GM21717 (cell line): ENCODE measurements at regions not wholly inside any gene's neighbourhood (a gene's known extent, or its start where the extent isn't known, plus 50 kb on each side); places are given as distances from the start of the nearest gene placed in this dataset.
"Not testable (repeated sequence)": the region's sequence is repeated elsewhere in the genome, so short reads cannot be mapped to it uniquely, and the experiment has no call there.

Experiments used
- ATAC-seq: cut with Tn5 transposase; IDR thresholded peaks from one replicate; pipeline ENCODE4 v1.9.1; 2021; ENCODE audit warnings: mild to moderate bottlenecking, moderate library complexity; ENCODE audit not compliant: unreplicated experiment

GRCh38 chr7:149930374-149931068, 56.8 kb downstream of the ATP6V0E2 start:
- ATAC-seq = not testable (repeated sequence)

- not testable (repeated sequence) for ATAC-seq
Measured at GRCh38 chr7:149933776-149934175, 60.0 kb downstream of the ATP6V0E2 start.

GRCh38 chr7:149947346-149947745, 73.6 kb downstream of the ATP6V0E2 start:
- ATAC-seq = not testable (repeated sequence)

DNA sequence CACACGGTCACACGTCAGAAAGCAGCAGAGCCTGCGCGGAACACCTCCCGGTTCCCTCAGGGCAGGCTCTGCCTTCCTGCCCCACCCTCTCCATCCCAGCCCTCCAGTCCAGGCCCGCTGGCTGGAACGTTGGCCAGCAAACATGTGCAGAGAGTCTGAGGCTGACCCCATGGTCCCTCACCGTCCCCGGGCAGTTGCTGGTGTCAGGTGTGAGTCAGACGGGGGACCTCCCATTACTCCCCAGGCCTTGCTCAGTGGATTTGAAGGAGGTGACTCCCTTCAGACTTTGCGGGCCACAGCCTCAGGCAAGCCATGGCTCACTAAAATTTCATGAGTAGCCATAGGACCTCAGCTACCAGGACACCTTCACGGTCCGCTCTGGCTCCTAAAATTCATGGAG, 74.7 kb downstream of the ATP6V0E2 start:
- ATAC-seq = not testable (repeated sequence)

GRCh38 chr7:149949863-149950577, 76.3 kb downstream of the ATP6V0E2 start:
- not testable (repeated sequence) for ATAC-seq

- not testable (repeated sequence) for ATAC-seq
Measured at GRCh38 chr7:149950578-149950924, 76.8 kb downstream of the ATP6V0E2 start.

DNA sequence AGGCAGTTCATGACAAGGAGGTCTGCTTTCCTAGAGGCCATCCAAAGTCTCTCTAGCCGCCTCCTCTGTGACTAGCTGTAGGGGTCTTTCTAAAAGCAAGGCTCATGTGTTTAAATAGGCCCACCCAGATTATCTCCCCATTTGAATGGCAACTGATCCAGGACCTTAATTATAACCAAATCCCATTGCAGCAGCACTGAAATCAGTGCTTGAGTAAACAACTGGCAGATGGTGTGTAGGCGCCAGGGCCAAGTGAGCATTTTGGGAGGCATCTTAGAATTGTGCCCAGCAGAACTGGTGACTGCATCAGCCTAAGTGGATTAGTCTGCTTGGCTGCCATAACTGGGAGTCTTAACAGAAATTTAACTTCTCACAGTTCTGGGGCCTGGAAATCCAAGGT, 77.8 kb downstream of the ATP6V0E2 start:
- not testable (repeated sequence) for ATAC-seq

DNA sequence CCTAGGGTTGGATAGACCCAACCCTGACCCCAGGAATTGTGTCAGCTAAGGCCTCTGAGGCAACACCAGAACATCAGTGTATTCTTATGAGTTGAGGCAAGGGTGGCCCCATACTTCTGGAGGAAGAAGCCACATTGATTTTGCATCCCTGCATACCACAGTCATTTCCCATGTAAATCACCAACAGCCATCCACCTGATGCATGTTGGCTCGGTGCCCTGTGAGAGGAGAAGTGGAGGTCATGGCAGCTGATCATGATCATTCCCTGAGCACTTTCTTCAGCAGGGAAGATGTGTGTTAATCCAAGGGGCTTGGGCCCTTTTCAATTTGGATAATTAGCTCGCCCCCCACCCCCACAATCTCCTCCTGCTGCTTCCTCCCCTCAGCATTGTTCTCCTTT, 85.1 kb downstream of the ATP6V0E2 start:
- ATAC-seq = not testable (repeated sequence)

- not testable (repeated sequence) for ATAC-seq
Measured at GRCh38 chr7:149960863-149961262, 87.1 kb downstream of the ATP6V0E2 start.

- not testable (repeated sequence) for ATAC-seq
Measured at GRCh38 chr7:149961878-149962277, 88.1 kb downstream of the ATP6V0E2 start.

DNA sequence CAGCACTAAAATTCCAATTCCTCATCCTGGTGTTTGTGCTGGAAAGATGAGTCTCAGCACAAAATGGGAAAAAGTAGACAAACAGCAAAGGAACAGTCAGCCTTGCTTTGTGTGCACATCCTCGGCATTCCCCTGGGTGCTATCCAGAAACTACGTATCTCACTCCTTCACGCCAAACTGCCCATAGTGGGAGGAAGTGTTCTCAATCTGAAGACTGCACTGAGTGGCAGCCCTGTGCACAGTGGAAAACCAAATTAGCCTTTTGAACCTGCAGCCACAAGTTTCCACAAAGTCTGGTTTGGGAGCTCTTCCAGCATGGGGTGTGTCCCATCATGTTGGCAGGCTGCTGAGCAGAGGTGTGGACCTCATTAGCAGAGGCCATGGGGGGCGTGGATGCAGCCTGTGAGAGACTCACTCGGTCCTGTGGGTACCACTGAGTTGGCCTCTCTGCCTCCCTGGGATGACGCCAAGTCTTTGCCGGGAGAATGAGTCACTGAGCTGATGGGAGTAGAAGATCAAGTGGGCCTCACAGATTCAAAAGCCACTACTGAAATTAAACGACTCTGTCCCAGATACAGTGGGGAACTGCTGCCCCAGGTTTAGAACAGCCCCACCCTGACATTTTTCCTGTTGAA, 89.0 kb downstream of the ATP6V0E2 start:
- not testable (repeated sequence) for ATAC-seq

- not testable (repeated sequence) for ATAC-seq
Measured at GRCh38 chr7:149963985-149964384, 90.2 kb downstream of the ATP6V0E2 start.

- ATAC-seq = not testable (repeated sequence)
Measured at GRCh38 chr7:149966444-149966843, 92.7 kb downstream of the ATP6V0E2 start.

GRCh38 chr7:149972977-149973376, 99.2 kb downstream of the ATP6V0E2 start:
- ATAC-seq = not testable (repeated sequence)

DNA sequence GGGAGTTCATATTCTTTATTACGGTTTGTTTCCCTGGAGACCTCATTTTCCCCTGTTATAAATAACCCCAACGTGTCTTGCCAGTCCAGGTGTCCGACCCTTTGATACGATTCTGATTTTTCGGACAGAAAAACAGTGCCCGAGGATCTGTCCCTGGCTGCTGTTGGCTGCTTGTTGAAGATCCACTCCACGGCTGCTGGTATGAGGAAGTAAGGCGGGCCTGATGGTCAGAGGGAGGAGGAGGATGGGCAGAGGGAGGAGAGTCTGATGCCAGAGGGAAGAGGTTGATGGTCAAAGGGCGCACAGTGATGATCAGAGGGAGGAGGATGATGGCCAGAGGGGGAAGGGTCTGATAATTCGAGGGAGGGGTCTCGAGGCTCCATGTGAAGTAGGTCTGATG, 99.9 kb downstream of the ATP6V0E2 start:
- not testable (repeated sequence) for ATAC-seq

DNA sequence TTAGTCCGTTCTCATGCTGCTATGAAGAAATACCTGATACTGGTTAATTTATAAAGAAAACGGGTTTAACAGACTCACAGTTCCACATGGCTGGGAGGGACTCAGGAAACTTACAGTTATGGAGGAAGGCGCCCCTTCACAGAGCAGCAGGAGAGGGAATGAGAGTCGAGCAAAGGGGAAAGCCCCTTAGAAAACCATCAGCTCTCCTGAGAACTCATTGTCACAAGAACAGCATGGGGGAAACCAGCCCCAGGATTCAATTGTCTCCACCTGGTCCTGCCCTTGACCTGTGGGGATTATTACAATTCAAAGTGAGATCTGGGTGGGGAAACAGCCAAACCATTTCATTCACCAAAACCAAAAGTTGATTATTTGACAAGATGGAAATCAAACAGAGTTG, 101.8 kb downstream of the ATP6V0E2 start:
- ATAC-seq = not testable (repeated sequence)

- not testable (repeated sequence) for ATAC-seq
Measured at GRCh38 chr7:149978537-149978936, 104.8 kb downstream of the ATP6V0E2 start.

DNA sequence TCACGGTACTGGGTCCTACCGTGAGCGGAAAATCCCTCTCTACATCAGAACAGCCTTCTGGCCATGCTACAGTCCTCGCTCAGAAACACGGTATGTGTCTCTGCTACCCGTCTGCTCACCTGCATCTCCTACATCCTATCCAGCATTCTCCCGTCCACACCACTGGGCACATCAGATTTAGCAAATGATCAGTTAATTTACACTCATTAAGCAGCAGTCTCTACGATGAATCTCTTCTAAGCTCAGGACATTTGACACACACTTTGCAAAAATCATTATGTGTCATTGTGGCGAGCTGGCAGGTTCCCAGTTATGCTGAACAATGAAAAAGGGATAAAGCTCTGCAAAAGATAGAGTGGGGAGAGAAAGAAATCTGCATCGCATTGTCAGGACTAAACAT, 105.2 kb downstream of the ATP6V0E2 start:
- not testable (repeated sequence) for ATAC-seq

DNA sequence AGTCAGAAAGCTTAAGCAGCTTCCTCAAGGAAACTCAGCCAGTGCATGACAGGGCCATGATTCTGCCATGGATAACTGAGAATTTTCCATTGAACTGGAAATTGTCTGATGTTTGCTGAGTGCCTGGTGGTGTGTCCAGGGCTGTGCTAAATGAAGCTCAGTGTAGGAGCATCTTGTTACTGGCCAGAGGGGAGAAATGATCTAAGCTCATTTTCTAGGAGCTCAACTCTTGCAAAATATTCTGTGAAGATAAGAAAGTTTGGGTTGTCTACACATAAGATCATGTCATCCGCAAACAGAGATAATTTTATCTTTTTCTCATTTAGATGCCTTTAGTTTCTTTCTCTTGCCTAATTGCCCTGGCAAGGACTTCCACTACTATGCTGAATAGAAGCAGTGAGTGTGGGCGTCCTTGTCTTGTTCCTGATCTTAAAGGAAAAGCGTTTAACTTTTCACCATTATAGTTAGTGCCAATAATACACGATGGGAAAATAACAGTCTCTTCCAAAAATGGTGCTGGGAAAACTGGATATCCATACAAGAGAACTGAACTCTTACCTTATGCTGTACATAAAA, 108.9 kb downstream of the ATP6V0E2 start:
- not testable (repeated sequence) for ATAC-seq

DNA sequence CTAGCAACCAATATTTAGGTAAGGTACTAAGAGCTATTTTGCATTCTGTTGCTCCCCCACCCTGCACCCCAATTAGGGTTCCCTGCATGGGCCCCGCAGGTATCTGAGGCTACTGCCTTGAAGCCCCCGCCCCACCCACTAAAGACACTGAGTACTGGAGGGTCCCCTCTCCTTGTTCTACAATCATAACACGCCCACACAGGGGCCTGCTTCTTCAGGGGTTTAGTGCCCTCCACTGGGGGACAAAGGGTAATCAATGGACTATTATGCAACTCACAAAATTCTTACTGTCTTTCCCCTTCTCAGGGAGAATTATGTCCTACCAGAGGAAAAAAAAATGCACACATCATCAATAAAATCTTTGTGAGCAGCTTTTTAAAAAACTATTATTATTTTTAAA, 113.1 kb downstream of the ATP6V0E2 start:
- not testable (repeated sequence) for ATAC-seq

GRCh38 chr7:149991652-149992302, 118.0 kb downstream of the ATP6V0E2 start:
- not testable (repeated sequence) for ATAC-seq
